Neural cell (in vitro differentiated cells): ENCODE measurements at regions not wholly inside any gene's neighbourhood (a gene's known extent, or its start where the extent isn't known, plus 50 kb on each side); places are given as distances from the start of the nearest gene placed in this dataset.

ENCODE experiments used
- CTCF ChIP-seq: fragments of 450-650 bp; IDR thresholded peaks from 2 replicates; pipeline ENCODE4 v1.5.1; 2014; ENCODE audit warnings: antibody characterized with exemption, mild to moderate bottlenecking, moderate library complexity; ENCODE audit not compliant: poor library complexity, severe bottlenecking
- EP300 ChIP-seq: fragments of 450-650 bp; conservative IDR thresholded peaks from 2 replicates; pipeline ENCODE4 v1.6.1; 2014; ENCODE audit warnings: antibody characterized with exemption, mild to moderate bottlenecking, moderate library complexity; ENCODE audit not compliant: poor library complexity, severe bottlenecking
- EZH2 ChIP-seq: fragments of 200-600, 300-800 bp; shearing (Covaris generic), sonication (generic); IDR thresholded peaks from 2 replicates; pipeline ENCODE4 v1.6.1; 2014; ENCODE audit warnings: antibody characterized with exemption, low read length, borderline replicate concordance, mild to moderate bottlenecking; ENCODE audit not compliant: insufficient read depth, poor library complexity, severe bottlenecking
- POLR2AphosphoS5 ChIP-seq: IDR thresholded peaks from 2 replicates; pipeline ENCODE4 v1.6.1; 2012
- TAF1 ChIP-seq: IDR thresholded peaks from 2 replicates; pipeline ENCODE4 v1.6.1; 2012; ENCODE audit warnings: low read depth

- no peak for TF ChIP-seq EZH2
- TF ChIP-seq CTCF = no peak
- no peak for TF ChIP-seq EP300
- TF ChIP-seq TAF1 = no peak
- no peak for TF ChIP-seq POLR2AphosphoS5
Observed at GRCh38 chr22:34508797-34509196, 557.2 kb upstream of the ISX start.
